HL-60 (cell line): ENCODE measurements at regions not wholly inside any gene's neighbourhood (a gene's known extent, or its start where the extent isn't known, plus 50 kb on each side); places are given as distances from the start of the nearest gene placed in this dataset.
"Not testable (repeated sequence)": the region's sequence is repeated elsewhere in the genome, so short reads cannot be mapped to it uniquely, and the experiment has no call there.

Experiments
- DNase-seq, 2 experiments: peaks; one replicate each; pipeline ENCODE4 v3.0.0-alpha.2; 2010 to 2020; ENCODE audit warnings: low read depth in 1 of 2, low spot score in 1 of 2
- H3K27ac ChIP-seq: fragments of 250-450 bp; sonication (Bioruptor Pico); replicated peaks from 2 replicates; pipeline ENCODE4 v1.5.1; 2020; ENCODE audit warnings: mild to moderate bottlenecking, moderate library complexity
- H3K27me3 ChIP-seq: fragments of 250-450 bp; sonication (Bioruptor Pico); 2 replicates; pipeline ENCODE4 v1.5.1; 2021; ENCODE audit warnings: mild to moderate bottlenecking, moderate library complexity; ENCODE audit not compliant: insufficient read depth, poor library complexity, severe bottlenecking
- H3K4me3 ChIP-seq: replicated peaks from 2 replicates; pipeline ENCODE4 v1.5.1; 2011; ENCODE audit warnings: mild to moderate bottlenecking, control low read depth, low read length; ENCODE audit not compliant: insufficient read depth
- GABPA ChIP-seq: IDR thresholded peaks from 2 replicates; pipeline ENCODE4 v1.6.1; 2012; ENCODE audit warnings: low read depth
- POLR2AphosphoS5 ChIP-seq: IDR thresholded peaks from 2 replicates; pipeline ENCODE4 v1.6.1; 2012; ENCODE audit warnings: low read depth
- SPI1 ChIP-seq: IDR thresholded peaks from 2 replicates; pipeline ENCODE4 v1.6.1; 2012; ENCODE audit warnings: low read depth, mild to moderate bottlenecking, borderline replicate concordance
- TF ChIP-seq, protein P1 (sequence below): IDR thresholded peaks from one replicate; pipeline ENCODE4 v1.5.1; 2011; ENCODE audit warnings: low read length, control low read depth, inconsistent platforms; ENCODE audit not compliant: insufficient read depth
- TF ChIP-seq, protein P2 (sequence below): IDR thresholded peaks from 2 replicates; pipeline ENCODE4 v1.6.1; 2012; ENCODE audit warnings: low read depth; ENCODE audit not compliant: insufficient replicate concordance

DNA sequence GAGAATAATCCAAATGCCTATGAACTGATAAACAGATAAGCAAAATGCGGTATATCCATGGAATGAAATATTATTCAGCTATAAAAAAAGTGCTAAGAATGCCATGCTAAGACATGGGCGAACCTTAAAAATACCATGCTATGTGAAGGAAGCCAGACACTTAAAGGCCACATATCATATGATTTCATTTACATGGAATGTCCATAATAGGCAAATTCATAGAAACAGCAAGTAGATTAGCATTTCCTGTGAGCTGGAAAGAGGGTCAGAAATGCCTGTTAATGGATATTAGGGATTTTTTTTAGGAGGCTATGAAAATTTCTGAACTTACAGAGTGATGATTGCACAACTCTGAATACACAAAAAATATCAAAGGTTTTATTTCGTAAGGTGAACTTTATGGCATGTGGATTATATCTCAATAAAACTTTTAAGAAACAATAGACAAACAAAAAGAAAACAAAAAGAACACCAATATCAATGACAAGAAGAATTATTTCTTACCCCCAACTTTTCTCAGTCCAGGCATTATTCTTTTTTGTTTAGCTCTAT lies 1207.7 kb downstream of the SUCLG1 start:
- H3K27me3 ChIP-seq = no peaks in the 10 kb centered on the region

DNA sequence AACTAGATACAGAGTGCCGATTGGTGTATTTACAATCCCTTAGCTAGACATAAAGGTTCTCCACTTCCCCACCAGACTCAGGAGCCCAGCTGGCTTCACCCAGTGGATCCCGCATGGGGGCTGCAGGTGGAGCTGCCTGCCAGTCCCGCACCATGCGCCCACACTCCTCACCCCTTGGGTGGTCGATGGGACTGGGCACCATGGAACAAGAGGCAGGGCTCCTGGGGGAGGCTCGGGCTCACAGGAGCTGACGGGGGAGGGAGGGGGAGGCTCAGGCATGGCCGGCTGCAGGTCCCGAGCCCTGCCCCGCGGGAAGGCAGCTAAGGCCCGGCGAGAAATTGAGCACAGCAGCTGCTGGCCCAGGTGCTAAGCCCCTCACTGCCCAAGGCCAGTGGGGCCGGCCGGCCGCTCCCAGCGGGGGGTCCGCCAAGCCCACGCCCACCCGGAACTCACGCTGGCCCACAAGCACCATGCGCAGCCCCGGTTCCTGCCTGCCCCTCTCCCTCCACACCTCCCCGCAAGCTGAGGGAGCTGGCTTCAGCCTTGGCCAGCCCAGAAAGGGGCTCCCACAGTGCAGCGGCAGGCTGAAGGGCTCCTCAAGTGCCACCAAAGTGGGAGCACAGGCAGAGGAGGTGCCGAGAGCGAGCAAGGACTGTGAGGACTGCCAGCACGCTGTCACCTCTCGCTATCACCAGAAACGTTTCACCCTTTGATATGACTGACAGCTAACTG lies 1213.1 kb downstream of the SUCLG1 start:
- not testable (repeated sequence) for H3K27me3 ChIP-seq, H3K27ac ChIP-seq, DNase-seq, H3K4me3 ChIP-seq

More for the DNA sequence above, 1207.7 kb downstream of the SUCLG1 start:
- H3K4me3 ChIP-seq = no peak overlapping the region
- TF ChIP-seq SPI1 (no peak), POLR2AphosphoS5 (no peak), GABPA (no peak)
- H3K27ac ChIP-seq = no peak overlapping the region
- DNase-seq = no peak

DNA sequence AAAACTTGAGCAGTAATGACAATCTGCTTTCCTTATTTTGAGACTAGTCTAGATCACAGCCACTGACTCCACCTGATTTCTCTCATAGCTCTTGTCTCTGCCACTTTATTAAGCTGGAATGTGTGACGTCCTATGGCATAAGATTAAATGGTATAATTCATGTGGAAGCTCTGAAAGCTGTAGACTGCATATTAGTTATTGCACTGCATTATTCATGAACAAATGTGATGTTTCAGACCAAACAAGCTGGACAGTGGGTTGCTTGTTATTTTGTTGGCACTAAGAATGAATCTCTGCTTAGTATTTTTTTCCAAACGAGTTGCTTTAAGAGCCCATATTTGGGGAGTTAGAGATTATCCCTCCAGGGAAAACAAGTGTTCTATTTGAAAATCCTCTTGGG lies 1218.5 kb downstream of the SUCLG1 start:
- H3K27me3 ChIP-seq = no peaks in the 10 kb centered on the region
- no peak for DNase-seq
- H3K4me3 ChIP-seq = no peak overlapping the region
- H3K27ac ChIP-seq = no peak overlapping the region
- TF ChIP-seq, protein P1, sequence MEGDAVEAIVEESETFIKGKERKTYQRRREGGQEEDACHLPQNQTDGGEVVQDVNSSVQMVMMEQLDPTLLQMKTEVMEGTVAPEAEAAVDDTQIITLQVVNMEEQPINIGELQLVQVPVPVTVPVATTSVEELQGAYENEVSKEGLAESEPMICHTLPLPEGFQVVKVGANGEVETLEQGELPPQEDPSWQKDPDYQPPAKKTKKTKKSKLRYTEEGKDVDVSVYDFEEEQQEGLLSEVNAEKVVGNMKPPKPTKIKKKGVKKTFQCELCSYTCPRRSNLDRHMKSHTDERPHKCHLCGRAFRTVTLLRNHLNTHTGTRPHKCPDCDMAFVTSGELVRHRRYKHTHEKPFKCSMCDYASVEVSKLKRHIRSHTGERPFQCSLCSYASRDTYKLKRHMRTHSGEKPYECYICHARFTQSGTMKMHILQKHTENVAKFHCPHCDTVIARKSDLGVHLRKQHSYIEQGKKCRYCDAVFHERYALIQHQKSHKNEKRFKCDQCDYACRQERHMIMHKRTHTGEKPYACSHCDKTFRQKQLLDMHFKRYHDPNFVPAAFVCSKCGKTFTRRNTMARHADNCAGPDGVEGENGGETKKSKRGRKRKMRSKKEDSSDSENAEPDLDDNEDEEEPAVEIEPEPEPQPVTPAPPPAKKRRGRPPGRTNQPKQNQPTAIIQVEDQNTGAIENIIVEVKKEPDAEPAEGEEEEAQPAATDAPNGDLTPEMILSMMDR = no peak
- TF ChIP-seq SPI1 = no peak
- TF ChIP-seq, protein P2, sequence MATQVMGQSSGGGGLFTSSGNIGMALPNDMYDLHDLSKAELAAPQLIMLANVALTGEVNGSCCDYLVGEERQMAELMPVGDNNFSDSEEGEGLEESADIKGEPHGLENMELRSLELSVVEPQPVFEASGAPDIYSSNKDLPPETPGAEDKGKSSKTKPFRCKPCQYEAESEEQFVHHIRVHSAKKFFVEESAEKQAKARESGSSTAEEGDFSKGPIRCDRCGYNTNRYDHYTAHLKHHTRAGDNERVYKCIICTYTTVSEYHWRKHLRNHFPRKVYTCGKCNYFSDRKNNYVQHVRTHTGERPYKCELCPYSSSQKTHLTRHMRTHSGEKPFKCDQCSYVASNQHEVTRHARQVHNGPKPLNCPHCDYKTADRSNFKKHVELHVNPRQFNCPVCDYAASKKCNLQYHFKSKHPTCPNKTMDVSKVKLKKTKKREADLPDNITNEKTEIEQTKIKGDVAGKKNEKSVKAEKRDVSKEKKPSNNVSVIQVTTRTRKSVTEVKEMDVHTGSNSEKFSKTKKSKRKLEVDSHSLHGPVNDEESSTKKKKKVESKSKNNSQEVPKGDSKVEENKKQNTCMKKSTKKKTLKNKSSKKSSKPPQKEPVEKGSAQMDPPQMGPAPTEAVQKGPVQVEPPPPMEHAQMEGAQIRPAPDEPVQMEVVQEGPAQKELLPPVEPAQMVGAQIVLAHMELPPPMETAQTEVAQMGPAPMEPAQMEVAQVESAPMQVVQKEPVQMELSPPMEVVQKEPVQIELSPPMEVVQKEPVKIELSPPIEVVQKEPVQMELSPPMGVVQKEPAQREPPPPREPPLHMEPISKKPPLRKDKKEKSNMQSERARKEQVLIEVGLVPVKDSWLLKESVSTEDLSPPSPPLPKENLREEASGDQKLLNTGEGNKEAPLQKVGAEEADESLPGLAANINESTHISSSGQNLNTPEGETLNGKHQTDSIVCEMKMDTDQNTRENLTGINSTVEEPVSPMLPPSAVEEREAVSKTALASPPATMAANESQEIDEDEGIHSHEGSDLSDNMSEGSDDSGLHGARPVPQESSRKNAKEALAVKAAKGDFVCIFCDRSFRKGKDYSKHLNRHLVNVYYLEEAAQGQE = no peak

DNA sequence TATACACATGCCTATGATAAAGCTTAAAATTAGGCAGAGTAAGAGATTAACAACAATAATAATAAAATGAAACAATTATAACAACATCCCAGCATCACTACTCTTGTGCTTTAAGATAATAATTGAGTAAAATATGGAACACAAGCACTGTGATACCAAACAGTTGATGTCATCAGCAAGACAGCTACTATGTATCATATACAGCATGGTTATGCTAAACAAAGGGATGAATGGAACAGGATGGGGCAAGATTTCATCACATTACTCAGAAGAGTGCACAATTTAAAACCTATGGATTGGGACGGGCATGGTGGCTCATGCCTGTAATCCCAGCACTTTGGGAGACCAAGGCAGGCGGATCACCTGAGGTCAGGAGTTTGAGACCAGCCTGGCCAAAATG lies 1221.0 kb downstream of the SUCLG1 start:
- Histone ChIP-seq H3K27ac (no peak overlapping the region), H3K27me3 (no peaks in the 10 kb centered on the region), H3K4me3 (no peak overlapping the region)
- DNase-seq = no peak
- TF ChIP-seq POLR2AphosphoS5 (no peak), GABPA (no peak), SPI1 (no peak)
- TF ChIP-seq, protein P1 = no peak
- TF ChIP-seq, protein P2 = no peak

DNA sequence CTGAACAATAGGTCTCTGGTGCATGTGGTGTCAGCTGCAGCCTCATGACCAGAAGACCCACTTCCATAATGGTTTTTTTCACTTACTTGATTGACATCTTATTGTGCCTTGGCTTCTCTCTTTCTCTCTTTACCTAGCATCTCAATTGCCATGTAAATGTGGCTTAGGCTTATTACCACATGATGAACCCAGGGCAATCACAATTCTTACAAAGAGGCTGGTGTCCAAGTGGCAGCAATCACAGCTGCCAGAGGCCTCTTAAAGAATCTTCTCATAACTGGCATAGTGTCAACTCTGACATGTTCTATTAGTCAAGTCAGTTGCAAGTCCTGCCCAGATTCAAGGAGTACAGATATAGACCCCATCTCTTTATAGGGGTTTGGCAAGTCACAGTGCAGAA lies 1224.8 kb downstream of the SUCLG1 start:
- DNase-seq = no peak
- Histone ChIP-seq H3K27me3 (no peaks in the 10 kb centered on the region), H3K27ac (no peak overlapping the region), H3K4me3 (no peak overlapping the region)
- TF ChIP-seq SPI1 (no peak), GABPA (no peak), POLR2AphosphoS5 (no peak)
- TF ChIP-seq, protein P1 = no peak
- TF ChIP-seq, protein P2 = no peak
